ENCODE measurements at regions not wholly inside any gene's neighbourhood (a gene's known extent, or its start where the extent isn't known, plus 50 kb on each side); places are given as distances from the start of the nearest gene placed in this dataset.

- TF ChIP-seq CTCF (IDR thresholded peaks at IDR 0.05) (no peak), POLR2AphosphoS5 (IDR thresholded peaks at IDR 0.05) (no peak)
Observed at GRCh38 chr3:145269106-145269505, 891.9 kb downstream of the PLOD2 start.
